IPS-11a (cell line): ENCODE measurements at regions not wholly inside any gene's neighbourhood (a gene's known extent, or its start where the extent isn't known, plus 50 kb on each side); places are given as distances from the start of the nearest gene placed in this dataset.

Experiments used
- H3K4me3 ChIP-seq: one replicate; pipeline ENCODE4 v1.5.1; 2013; ENCODE audit warnings: low read depth, low read length, control low read depth

DNA sequence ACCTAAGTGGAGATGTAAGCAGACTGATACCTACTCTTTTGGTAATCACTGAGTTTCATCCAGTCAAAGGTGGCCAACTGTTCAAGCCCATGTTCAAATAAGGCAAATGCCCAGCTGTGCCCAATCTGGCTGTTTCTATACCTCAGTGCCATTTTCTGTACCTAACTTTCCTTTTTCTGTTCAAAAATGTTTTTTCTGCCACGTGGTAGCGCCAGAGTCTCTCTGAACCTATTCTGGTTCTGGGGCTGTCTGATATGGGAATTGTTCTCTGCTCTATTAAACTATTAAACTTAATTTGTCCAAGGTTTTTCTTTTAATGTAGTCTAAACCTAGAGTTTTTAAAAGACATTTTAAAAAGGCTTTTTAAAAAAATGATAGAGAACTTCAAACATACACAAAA is 391.2 kb downstream of the NOVA1 start:
- H3K4me3 ChIP-seq, result no peak overlapping the region

DNA sequence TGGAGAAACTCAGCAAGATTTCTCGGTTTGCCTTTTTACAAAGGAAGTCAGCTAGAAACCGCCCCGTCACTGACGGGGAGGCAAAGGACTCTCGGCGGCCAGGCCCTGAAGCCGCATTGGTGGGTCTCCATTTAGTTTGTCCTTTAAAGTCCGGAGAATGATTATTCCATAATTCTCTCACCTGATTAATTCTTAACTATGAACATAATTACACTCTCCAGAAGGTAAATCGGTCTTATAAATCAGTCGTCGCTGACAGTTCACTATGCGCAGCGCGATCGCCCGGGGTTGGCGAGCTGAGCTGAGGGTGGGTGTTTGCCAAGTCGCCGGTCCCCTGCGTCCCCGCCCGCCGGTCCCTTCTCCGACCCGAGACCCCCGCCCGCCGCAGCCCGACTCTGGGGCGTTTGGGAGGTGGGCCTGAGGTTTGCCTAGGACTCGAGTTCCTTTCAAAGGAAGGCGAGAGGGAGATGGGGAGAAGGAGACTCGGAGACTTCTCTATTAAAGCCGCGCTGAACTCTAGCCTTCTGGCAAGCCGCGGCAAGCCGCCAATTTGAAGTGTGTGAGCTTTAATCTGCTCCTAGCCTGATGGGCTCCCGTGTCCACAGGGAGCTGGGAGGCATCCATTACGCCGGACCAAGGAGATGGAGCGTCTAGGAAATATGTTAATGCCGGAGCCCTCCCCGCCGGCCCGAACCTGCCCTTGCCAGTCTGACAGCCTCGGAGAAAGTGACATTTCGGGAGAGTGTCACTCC is 392.9 kb downstream of the NOVA1 start:
- H3K4me3 ChIP-seq, result peak overlapping the region; percentile 31

DNA sequence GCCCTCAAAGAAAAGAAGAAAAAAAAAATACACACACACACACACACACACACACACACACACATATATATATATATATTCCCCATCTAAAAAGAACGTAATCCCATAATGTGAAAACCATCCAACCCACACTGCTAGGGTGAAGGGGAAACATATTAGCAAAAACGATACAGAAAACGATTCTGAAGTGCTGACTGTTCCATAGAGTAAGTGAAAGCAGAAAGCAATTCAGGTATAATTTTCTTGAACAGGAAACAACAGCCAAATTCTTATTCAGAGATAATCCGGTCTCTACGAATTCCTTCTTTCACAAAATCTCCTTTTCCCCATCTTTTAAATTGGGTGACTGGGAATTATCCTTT is 393.5 kb downstream of the NOVA1 start:
- H3K4me3 ChIP-seq, result peak overlapping the region; percentile 31

DNA sequence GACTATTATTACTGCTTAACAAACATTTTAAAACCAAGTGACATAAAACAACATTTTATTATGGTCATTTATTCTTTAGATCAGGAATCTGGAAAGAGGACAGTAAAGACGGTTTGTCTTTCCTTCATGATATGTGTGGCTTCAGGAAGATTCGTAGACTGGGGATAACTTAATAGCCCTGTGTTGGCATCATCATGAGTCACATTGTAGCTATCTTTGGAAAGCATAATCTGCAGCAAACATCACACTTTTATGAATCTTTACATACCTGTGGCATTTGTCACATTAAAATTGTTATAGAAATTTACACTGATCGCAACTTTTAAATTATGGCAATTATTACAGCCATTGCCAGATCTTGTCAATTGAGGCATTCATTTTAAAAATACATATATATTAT is 397.1 kb downstream of the NOVA1 start:
- H3K4me3 ChIP-seq, result no peak overlapping the region

DNA sequence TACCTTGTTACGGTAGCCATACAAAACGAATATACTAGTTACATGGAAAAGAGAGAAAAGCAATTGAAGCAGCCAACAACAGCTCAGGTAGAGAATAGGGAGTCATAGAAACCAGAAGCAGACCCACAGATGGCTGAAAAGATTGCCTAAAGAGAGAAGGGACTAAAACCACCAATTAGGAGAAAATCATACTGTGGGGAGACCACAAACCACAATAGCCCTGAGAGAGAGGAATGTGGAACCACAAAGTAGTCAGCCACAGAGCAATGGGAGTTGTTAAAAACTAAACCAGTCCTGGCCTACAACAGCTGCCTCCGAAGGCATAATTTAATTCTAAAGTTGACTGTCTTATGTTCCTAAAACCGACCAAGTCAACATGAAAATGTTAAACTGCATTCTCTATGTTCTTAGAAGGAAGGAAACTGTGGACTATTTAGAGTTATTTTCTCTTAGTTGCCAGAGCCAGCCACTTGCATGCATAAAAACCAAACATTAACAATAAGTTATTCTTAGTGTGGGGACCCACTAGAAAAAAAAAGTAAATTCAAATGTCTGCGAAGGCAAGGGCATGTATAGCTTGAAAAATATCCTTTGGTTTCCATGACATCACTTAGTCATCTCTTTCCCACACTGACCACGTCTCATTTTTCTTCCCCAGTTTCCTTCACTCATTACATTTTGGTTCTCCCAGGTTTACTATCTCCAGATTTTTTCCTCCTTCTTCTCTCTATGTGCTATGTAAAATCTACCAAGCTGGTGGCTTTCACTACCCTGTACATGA is 398.1 kb downstream of the NOVA1 start:
- no peak overlapping the region for H3K4me3 ChIP-seq

DNA sequence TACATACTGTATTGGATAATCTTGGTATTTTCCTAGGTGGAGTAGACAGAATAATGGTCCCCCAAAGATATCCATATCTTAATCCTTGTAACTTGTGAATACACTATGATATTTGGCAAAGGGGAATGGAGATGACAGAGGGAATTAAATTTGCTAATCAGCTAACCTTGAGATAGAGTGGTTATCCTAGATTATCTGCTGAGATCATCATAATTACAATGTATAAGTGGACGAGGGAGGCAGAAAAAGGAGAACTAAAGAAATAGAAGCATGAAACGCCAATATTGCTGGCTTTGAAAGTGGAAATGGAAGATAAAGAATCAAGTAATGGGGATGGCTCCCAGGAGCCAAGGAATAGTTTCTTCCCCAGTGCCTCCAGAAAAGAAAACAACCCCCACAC is 398.7 kb downstream of the NOVA1 start:
- no peak overlapping the region for H3K4me3 ChIP-seq

DNA sequence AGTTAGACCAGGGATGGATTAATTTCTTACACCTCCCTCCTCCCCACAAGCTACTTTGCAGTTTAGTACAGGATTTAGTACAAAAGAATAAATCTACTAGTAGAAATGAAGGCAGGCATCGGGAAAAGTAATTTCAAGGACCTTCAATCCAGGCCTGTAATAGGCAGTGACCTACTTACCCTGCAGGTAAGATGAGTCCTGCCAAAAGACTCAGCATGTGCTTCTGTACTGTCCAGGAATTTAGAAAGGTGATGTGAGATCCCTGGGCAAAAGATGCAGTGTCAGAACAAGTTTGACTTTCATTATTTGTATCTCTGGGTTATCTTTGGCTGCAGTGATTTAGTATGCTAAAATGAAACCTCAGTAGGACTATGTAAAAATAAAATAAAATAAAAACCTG is 403.0 kb downstream of the NOVA1 start:
- no peak overlapping the region for H3K4me3 ChIP-seq

DNA sequence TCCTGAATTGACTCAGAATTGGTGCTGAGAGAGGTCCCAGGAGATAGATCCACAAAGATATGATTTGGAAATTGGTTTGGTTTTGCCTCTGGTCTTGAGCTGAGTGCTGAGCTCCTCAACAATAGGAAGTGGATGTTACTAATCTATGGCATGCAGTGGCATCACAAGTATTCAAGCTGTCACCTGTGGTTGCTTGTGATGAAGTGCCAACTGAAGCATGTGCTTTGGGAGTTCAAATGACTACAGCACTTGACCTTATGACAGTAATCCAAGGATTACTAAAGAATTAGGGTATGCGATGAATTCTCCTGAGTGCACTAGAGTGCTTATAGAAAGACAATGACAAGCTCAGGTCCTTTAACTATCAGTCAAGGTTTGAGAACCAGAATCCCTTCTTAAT is 406.2 kb downstream of the NOVA1 start:
- no peak overlapping the region for H3K4me3 ChIP-seq

DNA sequence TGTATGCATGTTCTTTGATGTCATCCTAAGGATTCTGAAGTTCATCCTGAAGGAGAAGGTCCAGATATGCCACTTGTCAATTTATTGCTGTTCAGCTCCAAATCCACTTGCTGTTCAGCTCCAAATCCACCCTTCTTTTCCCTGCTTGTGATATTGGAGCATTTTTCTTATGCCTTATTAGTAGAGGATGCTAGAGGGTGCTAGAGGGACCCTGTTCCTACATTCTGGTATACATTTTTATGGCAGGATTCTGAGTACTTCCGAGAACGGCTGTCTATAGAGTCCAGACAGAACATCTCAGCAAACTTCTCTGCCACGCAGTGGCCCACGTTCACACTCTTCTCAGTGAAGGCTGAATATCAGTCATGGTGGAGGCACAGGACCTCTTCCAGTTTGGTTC is 406.7 kb downstream of the NOVA1 start:
- H3K4me3 ChIP-seq, result no peak overlapping the region

DNA sequence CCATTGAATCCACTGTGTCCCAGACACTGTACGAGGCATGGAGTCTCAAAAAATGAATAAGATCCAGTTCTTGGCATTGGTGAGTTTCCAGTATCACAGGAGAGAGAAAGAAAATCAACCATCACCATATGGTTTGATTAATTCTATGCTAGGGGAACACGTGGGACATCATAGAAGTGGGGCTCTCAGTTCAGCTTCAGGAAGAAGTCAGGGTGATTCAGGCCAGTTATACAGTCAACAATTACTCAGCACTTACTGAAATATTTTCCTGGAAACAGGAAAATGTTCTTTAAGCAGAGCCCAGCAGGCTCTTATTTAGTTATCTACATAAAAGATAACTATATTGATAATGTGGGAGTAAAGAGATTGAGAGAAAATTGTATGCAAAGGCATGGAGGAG is 407.2 kb downstream of the NOVA1 start:
- H3K4me3 ChIP-seq, result no peak overlapping the region

DNA sequence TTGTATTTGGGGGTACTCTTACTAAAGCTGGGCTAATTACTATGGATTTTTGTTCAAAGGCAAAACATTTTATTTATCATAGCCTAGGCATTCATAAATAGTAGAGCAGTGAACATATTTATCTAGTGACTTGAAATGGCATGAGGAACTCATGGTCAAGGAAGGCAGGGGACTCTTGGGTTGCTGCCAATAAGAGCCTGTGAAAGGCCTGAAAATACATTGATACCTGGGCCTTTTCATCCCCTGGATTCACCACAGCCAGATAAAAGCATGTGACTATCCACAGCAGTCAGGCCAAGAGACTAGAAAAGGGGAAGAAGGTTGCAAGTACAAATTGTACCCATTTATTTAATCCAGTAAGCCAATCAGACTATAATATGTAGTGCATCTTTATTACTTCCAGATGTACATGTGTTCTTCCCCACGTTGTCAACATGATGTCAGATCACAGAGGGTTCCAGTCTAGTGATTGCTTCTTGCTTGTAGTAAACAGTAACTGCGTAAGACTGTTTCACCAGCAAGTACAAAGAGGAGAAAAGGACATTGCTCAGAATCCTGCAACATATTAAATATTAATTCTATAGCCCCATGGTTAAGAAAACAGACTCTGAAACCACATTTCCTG is 409.7 kb downstream of the NOVA1 start:
- no peak overlapping the region for H3K4me3 ChIP-seq

DNA sequence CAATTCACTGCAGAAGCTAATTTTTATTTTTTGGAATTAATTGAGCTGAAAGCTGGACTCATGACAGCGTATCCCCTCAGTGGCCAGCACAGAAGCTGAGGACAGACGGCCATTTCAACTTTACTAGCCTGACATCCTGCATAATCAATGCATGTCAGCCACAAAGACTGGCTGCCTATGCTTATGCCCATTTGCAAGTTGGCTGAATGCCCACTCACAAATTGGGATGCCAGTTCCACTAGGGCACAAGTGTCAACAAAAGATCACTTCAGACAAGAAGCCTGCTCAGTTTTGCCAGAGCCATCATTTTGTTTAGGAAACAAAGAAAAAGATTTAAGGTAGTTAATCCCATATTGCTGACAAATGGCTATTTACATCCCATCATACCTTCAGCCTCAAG is 417.6 kb downstream of the NOVA1 start:
- H3K4me3 ChIP-seq, result no peak overlapping the region

DNA sequence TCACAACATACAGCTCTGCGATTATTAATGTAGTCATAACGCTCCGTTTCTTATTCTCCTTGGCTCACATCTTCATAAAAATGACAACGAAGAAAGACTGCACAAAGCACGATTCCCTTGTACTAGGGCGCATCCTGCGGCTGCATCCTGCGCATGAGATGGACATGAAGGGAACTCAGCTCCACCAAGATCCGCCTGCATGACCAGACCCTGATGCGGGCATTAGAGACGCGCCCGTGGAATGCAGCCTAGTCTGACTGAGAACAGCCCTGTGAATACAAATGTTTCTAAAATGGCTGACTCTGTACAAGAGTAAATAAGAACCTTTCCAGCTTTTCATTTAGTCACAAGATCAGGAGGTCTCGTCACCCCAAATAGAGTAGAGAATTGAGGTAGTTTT is 422.2 kb downstream of the NOVA1 start:
- no peak overlapping the region for H3K4me3 ChIP-seq

DNA sequence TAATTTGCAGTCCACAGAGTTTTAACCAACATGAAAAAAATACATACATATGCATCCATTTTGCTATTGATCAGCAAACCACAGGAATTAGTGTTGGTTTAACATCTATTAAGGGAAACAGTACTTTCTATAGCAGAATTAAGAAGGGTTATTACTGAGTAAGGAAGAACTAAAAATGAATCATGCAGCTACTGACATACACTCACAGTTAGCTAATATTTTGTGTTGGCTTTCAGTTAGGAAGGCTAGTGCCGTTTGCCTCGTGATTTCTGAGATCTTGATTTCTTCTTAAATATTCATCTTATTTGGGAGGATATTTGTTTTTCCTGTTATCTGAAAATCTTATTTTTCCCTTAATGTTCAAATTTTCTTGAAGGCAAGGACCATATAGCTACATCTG is 423.4 kb downstream of the NOVA1 start:
- H3K4me3 ChIP-seq, result no peak overlapping the region

DNA sequence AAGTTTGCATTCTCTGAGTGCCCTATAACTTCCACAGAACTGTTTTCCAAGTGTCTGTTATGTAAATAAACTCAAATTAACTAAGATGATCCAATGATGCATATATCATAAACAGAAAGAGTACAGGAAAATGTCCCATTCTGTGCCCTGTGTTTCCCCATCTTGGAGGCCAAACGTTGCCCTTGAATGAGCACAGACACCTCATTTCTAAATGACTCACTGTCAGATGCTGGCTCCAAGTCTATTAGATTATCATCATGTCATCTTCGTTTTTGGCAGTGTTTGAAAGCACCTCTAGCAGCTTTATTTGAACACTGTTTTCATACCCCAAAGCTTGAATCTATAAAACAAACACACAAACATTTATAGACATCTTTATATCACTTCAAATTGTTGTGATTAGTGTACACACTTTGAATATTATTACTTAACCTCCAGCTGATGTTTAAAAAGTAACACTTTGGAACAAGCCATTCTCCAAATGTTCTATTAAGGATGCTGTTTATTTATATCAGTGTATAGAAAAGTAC is 424.2 kb downstream of the NOVA1 start:
- H3K4me3 ChIP-seq, result no peak overlapping the region

DNA sequence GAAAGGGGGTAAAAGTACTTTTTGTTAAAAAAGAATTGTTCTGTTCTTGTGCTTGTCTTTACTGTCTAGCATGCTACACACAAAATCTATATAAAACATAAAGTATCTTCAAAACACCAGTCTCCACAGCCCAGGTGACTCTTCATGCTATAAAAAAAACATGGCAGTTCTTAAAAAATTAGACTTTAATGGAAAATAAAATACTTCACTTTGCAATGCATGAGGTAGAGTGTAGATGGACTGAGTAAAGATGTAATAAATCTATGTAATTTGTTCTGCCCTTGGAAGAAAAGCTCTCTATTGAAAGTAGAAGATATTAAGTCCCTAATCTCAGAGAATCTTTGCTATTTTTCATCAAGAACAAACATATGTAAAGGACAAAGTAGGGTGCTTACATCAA is 425.4 kb downstream of the NOVA1 start:
- H3K4me3 ChIP-seq, result no peak overlapping the region

DNA sequence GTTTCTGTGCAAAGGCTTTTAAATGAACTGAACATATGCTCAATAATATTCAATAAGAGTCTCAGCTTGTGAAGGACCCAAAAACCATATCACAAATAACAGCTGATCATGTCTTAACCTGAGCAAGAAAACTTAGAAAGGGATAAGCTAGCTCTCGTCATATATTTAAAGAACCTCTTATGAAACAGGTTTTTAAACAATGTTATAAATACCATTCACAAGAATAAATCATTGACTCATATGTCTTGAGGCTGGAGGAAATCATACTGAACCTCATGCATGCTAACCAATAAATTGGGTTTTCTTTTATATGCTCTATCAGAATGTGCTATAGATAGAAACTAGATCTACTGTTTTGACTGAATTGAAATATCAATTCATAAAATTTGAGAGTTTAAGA is 426.9 kb downstream of the NOVA1 start:
- H3K4me3 ChIP-seq, result no peak overlapping the region

DNA sequence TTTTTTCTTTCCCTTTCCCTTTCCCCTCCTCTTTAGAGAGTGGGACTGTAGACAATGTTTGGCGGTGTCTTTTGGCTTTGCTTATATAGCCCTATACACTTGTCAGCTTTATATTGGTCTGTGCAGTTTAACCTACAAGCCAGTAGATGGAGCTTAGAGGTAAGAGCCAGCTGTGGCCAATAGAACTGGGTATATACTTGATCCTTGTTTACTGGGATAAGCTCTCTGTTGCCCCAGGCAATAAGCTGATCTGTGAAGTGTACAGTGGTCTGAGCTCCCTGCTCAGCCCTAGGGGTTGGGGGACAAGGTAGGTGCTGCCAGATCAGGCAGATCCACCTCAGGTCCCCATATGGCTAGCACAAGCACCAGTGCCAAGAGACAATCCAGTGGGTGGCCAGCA is 434.1 kb downstream of the NOVA1 start:
- H3K4me3 ChIP-seq, result no peak overlapping the region

DNA sequence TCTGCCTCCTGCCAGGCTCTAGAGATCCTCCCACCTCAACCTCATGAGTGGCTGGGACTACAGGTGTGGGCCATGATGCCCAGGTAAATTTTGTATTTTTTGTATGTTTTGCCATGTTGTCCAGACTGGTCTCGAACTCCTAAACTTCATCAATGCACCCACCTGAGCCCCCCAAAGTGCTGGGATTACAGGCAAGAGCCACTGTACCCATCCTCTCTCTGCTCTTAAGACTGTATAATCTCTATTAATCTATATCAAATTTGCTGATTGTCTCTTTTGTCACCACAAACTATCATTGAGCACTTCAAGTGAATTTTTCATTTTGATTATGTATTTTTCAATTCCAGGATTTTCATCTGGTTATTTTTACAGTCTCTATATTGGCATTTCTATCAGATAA is 440.3 kb downstream of the NOVA1 start:
- no peak overlapping the region for H3K4me3 ChIP-seq

DNA sequence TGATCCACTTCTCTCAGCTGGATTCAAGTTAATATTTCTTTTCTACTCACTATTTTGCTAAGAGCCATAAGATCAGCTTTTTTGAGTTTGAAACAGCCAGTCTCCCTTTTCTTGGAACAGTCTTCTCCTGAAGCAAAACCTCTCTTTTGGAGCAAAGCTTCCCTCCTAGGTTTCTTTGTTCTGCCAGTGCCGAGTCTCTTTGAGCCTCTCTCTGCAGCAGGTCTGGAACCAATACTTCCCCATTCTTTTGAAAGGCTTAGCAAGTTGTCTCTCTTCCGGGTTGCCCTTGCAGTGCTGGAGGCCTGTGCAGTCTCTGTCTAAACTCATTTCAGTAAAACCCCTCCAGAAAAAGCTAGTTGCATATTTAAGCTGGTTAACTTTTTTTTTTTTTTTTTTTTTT is 454.8 kb downstream of the NOVA1 start:
- no peak overlapping the region for H3K4me3 ChIP-seq

DNA sequence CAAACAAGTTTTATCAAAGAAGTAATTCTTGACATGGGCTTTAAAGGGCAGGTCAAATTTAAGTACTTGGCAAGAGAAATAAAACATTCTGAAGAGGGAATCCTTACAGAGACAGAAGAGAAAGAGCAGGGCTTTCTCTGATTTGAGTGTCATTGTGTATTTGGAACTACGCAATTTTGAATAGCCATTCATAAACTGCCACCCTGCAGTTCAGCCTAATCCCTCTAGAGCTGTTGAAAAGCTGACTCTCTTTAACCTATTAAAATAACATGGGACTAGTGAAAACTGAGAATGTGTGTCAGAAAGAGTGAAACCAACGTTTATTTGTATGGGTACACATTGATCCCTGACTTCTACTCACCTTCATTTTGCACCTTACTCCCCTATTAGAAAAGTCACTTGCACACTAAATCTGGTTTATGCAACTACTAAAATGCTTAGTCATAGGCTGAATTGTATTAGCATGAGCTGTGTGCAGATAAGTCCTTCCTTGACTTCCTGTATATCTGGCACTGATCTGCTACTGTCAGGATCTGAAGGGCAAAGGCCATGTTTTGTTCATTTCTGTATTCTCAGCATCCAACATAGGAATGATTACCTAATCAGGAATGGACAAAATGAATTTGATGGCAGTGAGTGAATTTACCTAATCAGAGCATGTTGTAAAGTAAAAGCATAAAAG is 458.9 kb downstream of the NOVA1 start:
- H3K4me3 ChIP-seq, result no peak overlapping the region
